Jurkat, Clone E6-1 (cell line): ENCODE measurements at regions not wholly inside any gene's neighbourhood (a gene's known extent, or its start where the extent isn't known, plus 50 kb on each side); places are given as distances from the start of the nearest gene placed in this dataset.

Experiments used
- DNase-seq: peaks from one replicate; pipeline ENCODE4 v3.0.0-alpha.2; 2011; ENCODE audit warnings: low read depth, low spot score
- H3K4me3 ChIP-seq: 2 replicates; pipeline ENCODE4 v1.5.1; 2011; ENCODE audit warnings: mild to moderate bottlenecking, low read length, control low read depth, moderate library complexity

DNA sequence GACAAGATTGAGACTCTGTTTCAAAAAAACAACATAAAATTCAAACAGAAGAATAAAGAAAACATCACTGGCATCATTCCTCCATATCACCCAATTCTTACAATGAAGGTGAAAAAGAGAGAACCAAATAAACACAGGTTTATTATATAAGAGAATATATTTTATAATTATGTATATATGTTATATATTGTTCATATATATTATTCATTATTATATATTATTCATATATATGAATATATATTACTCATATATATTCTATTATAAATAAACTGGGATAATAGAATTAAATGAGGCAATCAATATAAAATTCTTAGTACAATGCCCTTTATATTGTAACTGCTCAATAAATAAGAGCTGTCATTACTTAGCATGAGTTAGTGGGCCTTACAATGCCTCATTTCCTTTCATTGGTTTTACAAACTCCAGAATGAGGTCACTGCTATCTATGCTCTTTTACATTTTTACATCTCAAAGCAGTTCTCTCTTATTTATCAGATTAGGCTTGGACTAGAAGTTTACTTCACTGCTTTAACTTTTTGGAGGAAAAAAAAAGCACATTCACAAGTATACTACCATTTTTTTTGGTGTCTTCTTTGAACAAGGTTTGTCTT, 135.5 kb upstream of the TTC14 start:
- H3K4me3 ChIP-seq = no peak overlapping the region
- no peak for DNase-seq

DNA sequence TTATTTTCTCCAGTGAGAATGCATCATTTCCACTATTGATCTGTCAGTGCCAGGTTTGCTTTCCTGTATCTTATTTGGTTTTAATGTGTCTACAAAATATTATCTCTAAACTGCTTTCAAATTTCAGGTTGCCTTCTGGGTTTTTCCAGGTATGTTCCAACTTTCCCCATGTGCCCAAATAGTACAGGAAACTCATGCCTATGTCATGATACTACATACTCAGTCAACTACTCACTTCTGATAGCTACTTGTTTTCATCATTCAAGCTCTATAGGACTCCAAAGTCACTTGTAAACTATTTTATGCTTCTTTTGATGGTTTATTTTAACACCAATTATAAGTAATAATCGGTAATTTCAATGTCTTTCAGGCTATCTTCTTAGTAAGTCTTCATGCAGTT, 134.8 kb upstream of the TTC14 start:
- DNase-seq = no peak
- no peak overlapping the region for H3K4me3 ChIP-seq

DNA sequence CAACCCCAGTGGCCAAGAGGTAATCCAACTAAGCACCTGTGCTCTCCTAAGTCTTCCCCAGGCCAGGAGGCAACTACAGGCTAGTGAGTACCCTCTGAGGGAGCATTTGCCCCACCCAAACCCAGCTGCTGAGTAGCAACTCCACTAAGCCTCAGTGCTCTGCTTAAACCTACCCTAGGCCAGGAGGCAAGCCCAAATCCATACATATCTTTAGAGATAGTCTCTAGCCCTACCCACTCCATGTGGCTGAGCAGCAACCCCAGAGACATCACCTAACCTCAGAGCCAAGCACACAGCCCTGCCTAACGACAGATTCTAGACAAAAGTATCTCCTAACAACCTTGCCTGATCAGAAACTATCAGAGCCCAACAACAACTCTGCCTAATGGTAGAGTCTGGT, 132.8 kb upstream of the TTC14 start:
- H3K4me3 ChIP-seq = no peak overlapping the region
- no peak for DNase-seq

DNA sequence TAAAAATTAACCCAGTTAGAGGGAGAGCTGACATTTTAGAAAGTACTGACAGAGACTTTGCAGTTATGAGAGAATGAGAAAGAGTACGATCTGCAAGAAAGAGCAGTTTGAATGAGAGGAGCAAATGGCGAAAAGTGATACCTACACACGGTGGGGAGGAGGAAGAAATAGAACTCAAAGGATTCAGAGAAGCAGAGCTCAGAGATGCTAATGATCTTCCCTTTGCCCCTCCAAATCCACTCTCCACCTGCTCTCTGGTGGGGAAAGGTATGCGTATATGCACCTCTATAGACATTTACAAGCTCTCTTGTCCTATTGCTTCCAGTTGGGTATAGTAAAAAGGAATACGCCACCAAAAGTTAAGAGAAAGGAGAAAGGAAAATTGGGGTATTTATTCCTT, 123.3 kb upstream of the TTC14 start:
- no peak for DNase-seq
- no peak overlapping the region for H3K4me3 ChIP-seq

DNA sequence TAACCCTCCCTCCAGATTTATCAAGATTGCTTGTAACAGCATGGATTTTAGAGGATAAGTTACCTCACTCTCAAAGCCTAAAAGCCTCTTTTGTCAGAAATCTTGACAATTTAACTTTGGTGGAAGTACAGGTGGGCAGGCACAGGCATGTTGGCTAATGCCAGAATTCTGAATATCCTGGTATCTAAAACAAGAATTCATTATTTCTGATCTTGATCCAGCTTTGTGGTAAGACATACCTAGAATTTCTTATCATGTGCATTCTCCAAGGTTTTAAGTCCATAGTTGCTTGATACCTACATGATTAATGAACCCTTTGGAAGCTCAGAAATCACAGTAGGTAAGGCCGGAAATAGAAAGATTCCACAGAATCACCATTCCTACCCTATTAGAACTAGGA, 109.9 kb upstream of the TTC14 start:
- no peak overlapping the region for H3K4me3 ChIP-seq
- DNase-seq = no peak

DNA sequence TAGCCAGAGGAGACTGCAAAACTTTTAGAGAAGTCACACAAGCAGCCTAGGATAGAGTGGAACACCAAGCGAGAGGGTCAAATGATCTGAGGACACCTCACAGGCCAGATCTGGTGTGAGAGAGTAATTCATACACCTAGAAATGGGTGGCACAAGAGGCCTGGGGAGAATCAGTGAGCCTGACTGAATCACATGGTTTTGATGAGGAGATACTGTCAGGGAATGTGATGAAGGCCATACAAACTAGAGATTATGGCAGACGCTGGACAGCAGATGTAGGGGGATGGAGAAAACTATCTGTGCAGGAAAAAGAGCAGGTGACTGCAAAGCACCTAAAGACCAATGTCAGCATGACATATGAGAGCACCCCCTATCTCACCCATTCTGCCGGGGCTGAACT, 105.0 kb upstream of the TTC14 start:
- H3K4me3 ChIP-seq = no peak overlapping the region
- no peak for DNase-seq

DNA sequence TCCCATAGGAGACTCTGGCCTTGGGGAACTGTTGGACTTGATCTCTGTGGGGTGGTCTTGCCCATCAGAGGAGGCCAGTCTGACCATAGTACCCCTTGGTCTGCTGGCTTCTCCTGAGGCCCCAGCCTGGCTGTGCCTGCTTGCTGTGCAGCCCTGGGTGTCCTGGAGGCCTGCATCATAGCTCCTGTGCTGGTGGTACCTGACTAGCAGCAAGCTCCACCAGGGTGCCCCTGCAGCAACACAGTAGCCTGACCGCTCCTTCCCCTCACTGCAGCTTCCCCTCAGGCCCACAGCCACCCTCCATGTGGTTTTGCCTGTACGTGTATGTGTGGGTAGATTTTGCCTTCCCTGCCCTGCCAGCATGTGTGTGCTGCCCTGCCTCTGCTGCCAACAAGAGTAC, 85.6 kb upstream of the TTC14 start:
- no peak for DNase-seq
- no peak overlapping the region for H3K4me3 ChIP-seq

DNA sequence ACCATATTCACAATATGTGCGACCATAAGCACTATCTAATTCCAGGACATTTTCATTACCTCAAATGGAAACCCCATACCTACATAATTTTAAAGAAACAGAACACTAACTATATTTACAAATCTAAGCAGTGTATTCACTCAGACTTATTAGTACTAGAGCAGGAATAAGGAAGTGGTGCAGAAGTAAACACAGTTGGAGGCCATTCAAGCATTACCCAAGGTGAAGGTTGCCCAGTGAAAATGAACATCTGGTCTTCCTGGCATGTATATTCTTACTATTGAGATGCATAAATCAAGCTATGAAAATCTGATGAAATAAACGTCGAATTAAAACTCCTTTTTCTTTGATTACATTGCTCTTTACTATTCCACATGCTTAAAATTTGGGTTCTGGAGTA, 78.9 kb upstream of the TTC14 start:
- no peak for DNase-seq
- H3K4me3 ChIP-seq = no peak overlapping the region

DNA sequence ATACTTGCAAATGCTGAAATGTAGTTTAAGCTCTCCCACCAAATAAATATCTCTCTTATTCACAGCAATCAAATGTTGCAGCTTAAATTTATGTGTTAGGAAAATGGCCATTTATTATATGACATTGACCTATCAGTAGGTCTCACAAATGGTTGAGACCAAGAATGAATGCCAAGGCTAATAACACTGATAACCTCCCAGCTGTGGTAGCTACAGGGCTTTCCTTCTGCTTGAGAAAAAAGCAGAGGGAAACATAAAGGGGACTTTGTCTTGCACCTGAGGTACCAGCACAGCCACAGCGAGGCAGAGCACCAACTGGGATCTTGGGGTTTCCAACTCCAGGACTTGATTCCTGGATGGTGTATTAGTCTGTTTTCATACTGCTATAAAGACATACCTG, 73.1 kb upstream of the TTC14 start:
- H3K4me3 ChIP-seq = no peak overlapping the region
- DNase-seq = no peak

DNA sequence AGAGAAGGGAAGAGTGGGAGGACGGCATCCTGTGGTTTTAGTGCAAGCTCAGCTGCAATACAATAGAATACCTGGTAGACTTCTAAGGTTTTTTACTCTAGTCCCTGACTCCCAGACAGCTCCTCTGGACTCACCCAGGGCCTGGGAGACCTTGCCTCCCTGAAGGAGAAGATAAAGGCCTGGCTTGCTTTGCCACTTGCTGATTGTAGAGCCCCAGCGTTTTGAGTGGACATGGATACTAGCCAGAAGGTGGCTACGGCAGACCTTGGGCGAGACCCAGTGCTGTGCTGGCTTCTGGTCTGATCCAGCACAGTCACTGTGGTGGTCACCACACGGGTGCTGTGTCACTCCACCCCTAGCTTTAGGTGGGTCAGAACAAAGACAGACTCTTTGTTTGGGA, 72.2 kb upstream of the TTC14 start:
- no peak overlapping the region for H3K4me3 ChIP-seq
- DNase-seq = no peak

DNA sequence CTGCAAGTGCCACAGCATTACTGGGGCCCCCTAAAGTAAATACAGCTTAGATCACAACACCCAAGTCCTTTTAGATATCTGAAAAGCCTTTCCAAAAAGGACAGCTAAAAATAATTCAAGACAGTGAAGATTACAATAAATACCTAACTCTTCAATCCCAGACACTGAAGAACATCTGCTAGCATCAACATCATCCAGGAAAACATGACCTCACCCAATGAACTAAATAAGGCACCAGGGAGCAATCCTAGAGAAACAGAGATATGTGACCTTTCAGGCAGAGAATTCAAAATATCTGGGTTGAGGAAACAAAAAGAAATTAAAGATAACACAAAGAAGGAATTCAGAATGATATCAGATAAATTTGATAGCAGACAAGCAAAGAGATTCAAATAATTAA, 71.7 kb upstream of the TTC14 start:
- DNase-seq = no peak
- H3K4me3 ChIP-seq = no peak overlapping the region

DNA sequence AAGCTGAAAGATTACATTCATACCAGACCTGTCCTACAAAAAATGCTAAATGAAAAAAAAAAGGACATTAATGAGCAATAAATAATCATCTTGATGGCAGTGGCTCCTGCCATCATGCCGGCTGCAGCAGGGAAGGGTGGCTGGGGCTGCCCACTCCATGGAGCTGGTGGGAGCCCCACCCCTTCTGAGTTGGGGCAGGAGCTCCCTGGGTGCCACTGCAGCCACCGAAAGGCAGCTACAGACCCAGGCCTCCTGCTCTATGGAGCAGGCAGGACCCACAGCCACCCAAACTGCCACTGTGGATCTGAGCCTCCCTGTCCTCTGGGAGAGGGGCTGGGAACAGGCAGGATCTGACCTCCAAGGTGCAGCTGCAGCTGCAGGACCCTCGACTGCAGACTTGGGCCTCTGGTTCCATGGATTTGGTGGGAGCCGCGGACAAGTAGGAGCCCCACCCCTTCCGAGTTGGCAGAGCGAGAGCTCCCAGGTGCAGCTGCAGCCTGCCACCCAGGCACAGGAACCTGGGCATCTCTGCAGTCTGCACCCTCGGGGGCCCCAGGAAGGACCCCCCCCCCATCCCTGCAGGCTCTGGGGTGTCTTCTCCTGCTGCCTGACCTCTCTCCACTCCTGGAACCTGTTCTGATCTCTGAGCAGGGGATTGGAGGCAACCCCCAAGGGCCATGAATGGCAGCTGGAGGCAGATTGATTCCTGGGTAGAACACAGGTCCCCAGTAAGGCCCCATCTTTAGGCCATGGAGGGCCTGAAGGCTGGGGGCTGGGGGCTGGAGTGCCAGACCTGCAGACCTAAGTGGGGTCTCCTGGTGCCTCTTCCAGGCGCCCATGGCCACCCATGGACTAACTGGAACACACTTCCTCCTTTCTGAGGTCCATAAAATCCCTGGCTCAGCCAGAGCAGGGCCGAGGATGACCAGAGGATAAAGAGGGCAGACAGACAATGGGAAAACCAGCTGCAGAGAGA, 70.4 kb upstream of the TTC14 start:
- H3K4me3 ChIP-seq = no peak overlapping the region

DNA sequence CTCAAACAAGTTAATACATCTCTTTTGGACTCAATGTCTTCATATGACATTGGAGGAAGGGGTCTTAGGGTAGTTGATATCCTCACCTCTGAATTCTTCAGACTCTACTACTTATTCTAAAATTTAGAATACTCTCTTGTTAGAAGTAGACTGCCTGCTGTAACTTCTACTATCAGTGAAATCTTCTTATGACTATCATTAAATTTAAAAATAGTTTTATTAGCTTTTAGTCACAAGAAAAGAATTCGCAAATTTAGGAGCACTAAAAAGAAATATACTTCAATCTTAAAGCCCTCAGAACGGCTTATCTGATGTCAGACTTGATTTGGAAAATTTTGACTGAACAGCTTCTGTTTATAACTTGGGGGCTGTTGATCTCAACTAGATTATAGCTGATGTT, 67.1 kb upstream of the TTC14 start:
- DNase-seq = no peak
- no peak overlapping the region for H3K4me3 ChIP-seq

More for the DNA sequence above, 70.4 kb upstream of the TTC14 start:
- no peak for DNase-seq

DNA sequence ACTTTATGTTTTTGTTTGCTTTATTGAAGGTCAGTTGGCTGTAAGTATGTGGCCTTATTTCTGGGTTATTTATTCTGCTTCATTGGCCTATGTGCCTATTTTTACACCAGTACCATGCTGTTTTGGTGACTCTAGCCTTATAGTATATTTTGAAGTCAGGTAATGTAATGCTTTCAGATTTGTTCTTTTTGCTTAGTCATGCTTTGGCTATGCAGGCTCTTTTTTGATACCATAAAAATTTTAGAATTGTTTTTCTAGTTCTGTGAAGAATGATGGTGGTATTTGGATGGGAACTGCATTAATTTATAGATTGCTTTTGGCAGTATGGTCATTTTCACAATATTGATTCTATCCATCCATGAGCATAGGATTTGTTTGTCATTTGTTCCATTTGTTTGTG, 63.5 kb upstream of the TTC14 start:
- DNase-seq = no peak
- no peak overlapping the region for H3K4me3 ChIP-seq

DNA sequence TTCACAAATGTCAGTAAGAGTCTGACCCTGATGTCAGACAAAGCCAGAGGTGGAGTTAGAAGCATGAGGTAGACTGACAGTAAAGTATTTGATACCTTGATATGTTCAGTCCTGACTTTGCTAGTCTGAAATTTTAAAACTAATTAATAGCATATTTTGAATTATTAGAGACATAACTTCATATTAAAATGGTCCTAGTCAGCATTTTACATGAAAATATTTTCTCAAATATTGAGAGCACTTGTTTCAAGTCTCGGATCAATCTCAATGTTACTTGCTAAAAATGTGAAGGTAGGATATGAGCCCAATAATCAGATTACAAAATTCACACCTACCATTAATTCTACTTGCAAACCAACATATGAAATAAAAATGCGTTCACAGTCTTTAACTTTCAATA, 58.1 kb upstream of the TTC14 start:
- no peak overlapping the region for H3K4me3 ChIP-seq

DNA sequence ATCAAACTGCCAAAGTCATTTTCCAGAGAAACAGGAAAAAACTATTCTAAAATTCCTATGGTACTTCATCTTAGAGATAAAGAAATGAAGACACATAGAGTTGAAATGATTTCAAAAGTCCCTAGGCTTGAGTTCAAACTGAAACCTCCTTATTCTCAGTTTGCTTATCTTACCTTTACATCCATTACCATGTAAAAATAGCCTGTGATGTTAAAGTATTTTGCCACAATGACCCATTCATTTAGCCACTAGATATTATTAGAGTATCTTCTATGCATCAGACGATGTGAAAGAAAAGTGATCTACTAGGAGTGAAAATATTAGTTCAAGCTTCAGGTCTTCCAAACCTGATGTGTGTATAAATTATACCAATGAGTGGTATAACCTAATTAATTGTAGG, 55.1 kb upstream of the TTC14 start:
- no peak for DNase-seq
- no peak overlapping the region for H3K4me3 ChIP-seq

More for the DNA sequence above, 58.1 kb upstream of the TTC14 start:
- no peak for DNase-seq

DNA sequence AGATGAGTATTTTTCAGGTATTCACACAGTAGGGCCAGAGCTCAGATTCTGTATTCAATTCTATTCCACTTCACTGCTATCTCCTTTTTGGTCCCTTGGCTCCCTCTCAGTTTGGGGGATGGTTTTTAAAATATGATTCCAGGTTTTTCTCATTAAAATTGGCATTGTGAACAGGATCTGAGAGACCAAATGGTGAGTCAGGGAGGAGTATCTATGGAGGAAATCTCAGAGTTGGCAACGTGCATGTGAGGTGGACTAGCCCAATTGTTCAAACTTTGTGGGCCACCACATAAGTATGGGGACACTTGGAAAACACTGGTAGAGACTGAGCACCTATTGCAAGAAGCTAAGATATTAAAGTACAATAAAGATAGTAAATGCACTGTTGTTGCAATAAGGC, 53.9 kb upstream of the TTC14 start:
- H3K4me3 ChIP-seq = no peak overlapping the region
- DNase-seq = no peak
